ENCODE measurements at regions not wholly inside any gene's neighbourhood (a gene's known extent, or its start where the extent isn't known, plus 50 kb on each side); places are given as distances from the start of the nearest gene placed in this dataset.

- Histone ChIP-seq H3K27ac (no peak overlapping the region), H3K4me1 (replicated peaks) (no peaks in the 10 kb centered on the region), H3K27me3 (replicated peaks; ENCODE audit: insufficient read depth) (no peaks in the 10 kb centered on the region), H3K4me3 (no peak overlapping the region), H3K9me3 (no peaks in the 10 kb centered on the region), H3K36me3 (no peaks in the 10 kb centered on the region)
- TF ChIP-seq, protein P1, sequence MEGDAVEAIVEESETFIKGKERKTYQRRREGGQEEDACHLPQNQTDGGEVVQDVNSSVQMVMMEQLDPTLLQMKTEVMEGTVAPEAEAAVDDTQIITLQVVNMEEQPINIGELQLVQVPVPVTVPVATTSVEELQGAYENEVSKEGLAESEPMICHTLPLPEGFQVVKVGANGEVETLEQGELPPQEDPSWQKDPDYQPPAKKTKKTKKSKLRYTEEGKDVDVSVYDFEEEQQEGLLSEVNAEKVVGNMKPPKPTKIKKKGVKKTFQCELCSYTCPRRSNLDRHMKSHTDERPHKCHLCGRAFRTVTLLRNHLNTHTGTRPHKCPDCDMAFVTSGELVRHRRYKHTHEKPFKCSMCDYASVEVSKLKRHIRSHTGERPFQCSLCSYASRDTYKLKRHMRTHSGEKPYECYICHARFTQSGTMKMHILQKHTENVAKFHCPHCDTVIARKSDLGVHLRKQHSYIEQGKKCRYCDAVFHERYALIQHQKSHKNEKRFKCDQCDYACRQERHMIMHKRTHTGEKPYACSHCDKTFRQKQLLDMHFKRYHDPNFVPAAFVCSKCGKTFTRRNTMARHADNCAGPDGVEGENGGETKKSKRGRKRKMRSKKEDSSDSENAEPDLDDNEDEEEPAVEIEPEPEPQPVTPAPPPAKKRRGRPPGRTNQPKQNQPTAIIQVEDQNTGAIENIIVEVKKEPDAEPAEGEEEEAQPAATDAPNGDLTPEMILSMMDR (IDR thresholded peaks at IDR 0.05): no peak
- no peak for TF ChIP-seq POLR2A (IDR thresholded peaks at IDR 0.05)
- no peak for TF ChIP-seq POLR2AphosphoS5 (IDR thresholded peaks at IDR 0.05)
- intact Hi-C loops (cut with DNase I): no loop called here
- no peak for DNase-seq (ENCODE audit: low spot score)
These were observed 572.1 kb downstream of the NLGN4X start for GRCh38 chrX:5656544-5656943.

DNA sequence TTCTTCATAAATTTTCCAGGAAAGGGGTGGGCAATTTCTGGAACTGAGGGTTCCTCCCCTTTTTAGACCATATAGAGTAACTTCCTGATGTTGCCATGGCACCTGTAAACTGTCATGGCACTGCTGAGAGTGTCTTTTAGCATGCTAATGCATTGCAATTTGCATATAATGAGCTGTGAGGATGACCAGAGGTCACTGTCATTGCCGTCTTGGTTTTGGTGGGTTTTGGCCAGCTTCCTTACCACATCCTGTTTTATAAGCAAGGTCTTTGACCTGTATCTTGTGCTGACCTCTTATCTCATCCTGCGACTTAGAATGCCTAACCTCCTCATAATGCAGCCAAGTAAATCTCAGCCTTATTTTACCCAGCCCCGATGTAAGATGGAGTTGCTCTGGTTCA is 577.8 kb downstream of the NLGN4X start:
- Histone ChIP-seq H3K4me3 (no peak overlapping the region), H3K4me1 (replicated peaks) (no peaks in the 10 kb centered on the region), H3K9me3 (no peaks in the 10 kb centered on the region), H3K36me3 (no peaks in the 10 kb centered on the region), H3K27ac (no peak overlapping the region), H3K27me3 (replicated peaks; ENCODE audit: insufficient read depth) (no peaks in the 10 kb centered on the region)
- DNase-seq (ENCODE audit: low spot score): no peak
- intact Hi-C loops (cut with DNase I): no loop called here
- TF ChIP-seq POLR2AphosphoS5 (IDR thresholded peaks at IDR 0.05) (no peak), POLR2A (IDR thresholded peaks at IDR 0.05) (no peak)
- 61% methylated on average over 3 of the region's 3 CpGs for WGBS

GRCh38 chrX:5648941-5649568 is 579.6 kb downstream of the NLGN4X start:
- intact Hi-C loops (cut with DNase I): no loop called here
- no peak overlapping the region for H3K4me3 ChIP-seq
- 73% methylated on average over 12 of the region's 12 CpGs for WGBS
- H3K27ac ChIP-seq: no peak overlapping the region
- H3K4me1 ChIP-seq (replicated peaks): no peaks in the 10 kb centered on the region
- H3K36me3 ChIP-seq: no peaks in the 10 kb centered on the region
- no peaks in the 10 kb centered on the region for H3K9me3 ChIP-seq
- TF ChIP-seq POLR2A (IDR thresholded peaks at IDR 0.05) (no peak), POLR2AphosphoS5 (IDR thresholded peaks at IDR 0.05) (no peak)
- no peaks in the 10 kb centered on the region for H3K27me3 ChIP-seq (replicated peaks; ENCODE audit: insufficient read depth)
- no peak for DNase-seq (ENCODE audit: low spot score)

- Histone ChIP-seq H3K27me3 (replicated peaks; ENCODE audit: insufficient read depth) (no peaks in the 10 kb centered on the region), H3K27ac (no peak overlapping the region), H3K36me3 (no peaks in the 10 kb centered on the region), H3K9me3 (no peaks in the 10 kb centered on the region), H3K4me1 (replicated peaks) (no peaks in the 10 kb centered on the region), H3K4me3 (no peak overlapping the region)
- 38% methylated on average over 5 of the region's 5 CpGs for WGBS
- TF ChIP-seq, protein P1 (IDR thresholded peaks at IDR 0.05): no peak
- TF ChIP-seq POLR2AphosphoS5 (IDR thresholded peaks at IDR 0.05) (no peak), POLR2A (IDR thresholded peaks at IDR 0.05) (no peak)
- intact Hi-C loops (cut with DNase I): no loop called here
- no peak for DNase-seq (ENCODE audit: low spot score)
These were observed 581.8 kb downstream of the NLGN4X start for GRCh38 chrX:5646818-5647217.

DNA sequence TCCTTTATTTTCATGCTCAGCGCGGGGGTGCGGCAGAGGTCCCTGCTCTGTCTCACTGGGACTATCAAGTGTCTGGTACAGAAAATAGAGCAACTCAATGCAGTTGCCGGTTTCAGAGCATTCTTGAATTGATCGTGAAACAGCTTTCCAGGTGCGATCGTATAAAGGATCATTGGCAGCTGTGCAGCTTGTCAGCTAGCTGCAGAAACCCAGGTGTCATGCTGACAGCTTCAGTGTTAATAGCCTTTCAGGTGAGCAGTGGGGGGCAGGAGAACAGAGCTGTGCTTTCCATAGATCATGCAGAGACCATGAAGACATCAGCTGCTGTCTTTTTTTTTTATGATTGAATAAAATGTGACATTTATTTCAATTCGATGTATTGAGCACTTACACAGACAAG is 583.9 kb downstream of the NLGN4X start:
- no peaks in the 10 kb centered on the region for H3K9me3 ChIP-seq
- no peaks in the 10 kb centered on the region for H3K27me3 ChIP-seq (replicated peaks; ENCODE audit: insufficient read depth)
- WGBS: 41% methylated on average over 8 of the region's 8 CpGs
- no peak overlapping the region for H3K27ac ChIP-seq
- no peaks in the 10 kb centered on the region for H3K36me3 ChIP-seq
- no peaks in the 10 kb centered on the region for H3K4me1 ChIP-seq (replicated peaks)
- intact Hi-C loops (cut with DNase I): no loop called here
- TF ChIP-seq, protein P1 (IDR thresholded peaks at IDR 0.05): no peak
- TF ChIP-seq POLR2A (IDR thresholded peaks at IDR 0.05): no peak
- TF ChIP-seq POLR2AphosphoS5 (IDR thresholded peaks at IDR 0.05): no peak
- H3K4me3 ChIP-seq: no peak overlapping the region
- DNase-seq (ENCODE audit: low spot score): no peak

- Histone ChIP-seq H3K27me3 (replicated peaks; ENCODE audit: insufficient read depth) (no peaks in the 10 kb centered on the region), H3K9me3 (no peaks in the 10 kb centered on the region), H3K36me3 (no peaks in the 10 kb centered on the region), H3K4me3 (no peak overlapping the region), H3K4me1 (replicated peaks) (no peaks in the 10 kb centered on the region), H3K27ac (no peak overlapping the region)
- intact Hi-C loops (cut with DNase I): no loop called here
- TF ChIP-seq POLR2AphosphoS5 (IDR thresholded peaks at IDR 0.05) (no peak), POLR2A (IDR thresholded peaks at IDR 0.05) (no peak)
- TF ChIP-seq, protein P1 (IDR thresholded peaks at IDR 0.05): no peak
- 83% methylated on average over 4 of the region's 4 CpGs for WGBS
- no peak for DNase-seq (ENCODE audit: low spot score)
These were observed 588.6 kb downstream of the NLGN4X start for GRCh38 chrX:5640071-5640470.
